GM21423 (cell line): ENCODE measurements at regions not wholly inside any gene's neighbourhood (a gene's known extent, or its start where the extent isn't known, plus 50 kb on each side); places are given as distances from the start of the nearest gene placed in this dataset.
"Not testable (repeated sequence)": the region's sequence is repeated elsewhere in the genome, so short reads cannot be mapped to it uniquely, and the experiment has no call there.

ENCODE experiments used
- ATAC-seq: cut with Tn5 transposase; IDR thresholded peaks from one replicate; pipeline ENCODE4 v1.9.1; 2021; ENCODE audit warnings: mild to moderate bottlenecking, moderate library complexity; ENCODE audit not compliant: unreplicated experiment

- ATAC-seq = no peak
Observed at GRCh38 chr3:87898971-87899370, 159.8 kb downstream of the CGGBP1 start.

GRCh38 chr3:87895983-87896382 is 162.8 kb downstream of the CGGBP1 start:
- ATAC-seq = no peak

- ATAC-seq = no peak
Observed at GRCh38 chr3:87873136-87873535, 185.7 kb downstream of the CGGBP1 start.

- ATAC-seq = no peak
Observed at GRCh38 chr3:87867001-87867400, 191.8 kb downstream of the CGGBP1 start.

GRCh38 chr3:87856126-87856525 is 202.7 kb downstream of the CGGBP1 start:
- ATAC-seq = no peak

- ATAC-seq = no peak
Observed at GRCh38 chr3:87855616-87856015, 203.2 kb downstream of the CGGBP1 start.

GRCh38 chr3:87855211-87855610 is 203.6 kb downstream of the CGGBP1 start:
- ATAC-seq = no peak

GRCh38 chr3:87848003-87848402 is 210.8 kb downstream of the CGGBP1 start:
- no peak for ATAC-seq

- no peak for ATAC-seq
Observed at GRCh38 chr3:87837076-87837475, 221.7 kb downstream of the CGGBP1 start.

GRCh38 chr3:87836026-87836425 is 222.8 kb downstream of the CGGBP1 start:
- ATAC-seq = no peak

- no peak for ATAC-seq
Observed at GRCh38 chr3:87835236-87835635, 223.6 kb downstream of the CGGBP1 start.

- ATAC-seq = no peak
Observed at GRCh38 chr3:87834327-87834726, 224.5 kb downstream of the CGGBP1 start.

GRCh38 chr3:87833039-87833377 is 225.8 kb downstream of the CGGBP1 start:
- no peak for ATAC-seq

GRCh38 chr3:87828046-87828445 is 230.8 kb downstream of the CGGBP1 start:
- ATAC-seq = no peak

GRCh38 chr3:87822563-87822962 is 236.2 kb downstream of the CGGBP1 start:
- no peak for ATAC-seq

- not testable (repeated sequence) for ATAC-seq
Observed at GRCh38 chr3:87813503-87813902, 245.3 kb downstream of the CGGBP1 start.

- no peak for ATAC-seq
Observed at GRCh38 chr3:87811953-87812352, 246.9 kb downstream of the CGGBP1 start.

- no peak for ATAC-seq
Observed at GRCh38 chr3:87810452-87811016, 248.3 kb downstream of the CGGBP1 start.

- ATAC-seq = peak; percentile 90
Observed at GRCh38 chr3:87805670-87806069, 253.1 kb downstream of the CGGBP1 start.

- ATAC-seq = no peak
Observed at GRCh38 chr3:87801409-87801808, 257.4 kb downstream of the CGGBP1 start.

GRCh38 chr3:87800516-87800915 is 258.3 kb downstream of the CGGBP1 start:
- ATAC-seq = no peak

- no peak for ATAC-seq
Observed at GRCh38 chr3:87798567-87798947, 260.2 kb downstream of the CGGBP1 start.

- ATAC-seq = no peak
Observed at GRCh38 chr3:87797872-87798566, 260.8 kb downstream of the CGGBP1 start.
